Activated T-cell treated with anti-CD3 and anti-CD28 coated beads, Interleukin-2, amount 50 U/mL, for 24 hours (primary cell): ENCODE measurements at regions not wholly inside any gene's neighbourhood (a gene's known extent, or its start where the extent isn't known, plus 50 kb on each side); places are given as distances from the start of the nearest gene placed in this dataset.
A peak's percentile ranks its signal among the peaks of the same experiment; 100 is the strongest.

Source experiments
- DNase-seq: peaks from one replicate; pipeline ENCODE4 v3.0.0-alpha.2; 2020
- H3K27ac Mint-ChIP-seq: 2 replicates; pipeline ENCODE4 v1.8.0; 2020; ENCODE audit warnings: mild to moderate bottlenecking, mixed read lengths
- H3K27me3 Mint-ChIP-seq: 2 replicates; pipeline ENCODE4 v1.8.0; 2020; ENCODE audit warnings: mixed read lengths
- H3K36me3 Mint-ChIP-seq: 2 replicates; pipeline ENCODE4 v1.8.0; 2020; ENCODE audit warnings: low read depth, mixed read lengths
- H3K4me1 Mint-ChIP-seq: 2 replicates; pipeline ENCODE4 v1.8.0; 2020; ENCODE audit warnings: low read depth, mixed read lengths
- H3K4me3 Mint-ChIP-seq: 2 replicates; pipeline ENCODE4 v1.8.0; 2020; ENCODE audit warnings: mild to moderate bottlenecking, moderate library complexity, mixed read lengths
- H3K9me3 Mint-ChIP-seq: 2 replicates; pipeline ENCODE4 v1.8.0; 2020; ENCODE audit warnings: mixed read lengths

DNA sequence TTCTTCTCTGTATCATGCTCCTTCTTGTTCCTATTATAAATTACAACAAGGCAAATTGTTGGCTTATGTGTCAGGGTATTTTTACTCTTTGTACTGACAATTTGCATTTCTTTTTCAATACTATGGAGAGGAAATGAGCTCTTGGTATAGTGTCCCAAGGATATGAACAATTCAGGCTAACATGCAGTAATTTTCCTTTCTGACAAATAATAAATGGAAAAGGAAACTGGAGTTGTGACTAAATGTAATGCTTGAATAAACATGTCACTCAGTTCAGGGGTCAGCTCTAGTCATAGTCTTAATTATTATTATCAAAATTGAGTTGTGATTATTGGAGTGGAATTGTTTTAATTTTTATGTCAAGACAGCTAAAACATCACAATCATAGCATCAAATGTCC is 256.0 kb upstream of the ZPLD1 start:
- Mint-ChIP-seq H3K9me3 (no peaks in the 10 kb centered on the region), H3K27ac (no peak overlapping the region), H3K4me3 (no peak overlapping the region), H3K36me3 (no peaks in the 10 kb centered on the region), H3K4me1 (peaks cover 8% of the 10 kb centered on the region), H3K27me3 (no peaks in the 10 kb centered on the region)
- no peak for DNase-seq

GRCh38 chr3:102179326-102180177 is 255.3 kb upstream of the ZPLD1 start:
- no peak overlapping the region for H3K4me3 Mint-ChIP-seq
- no peaks in the 10 kb centered on the region for H3K9me3 Mint-ChIP-seq
- H3K4me1 Mint-ChIP-seq, result peaks cover 8% of the 10 kb centered on the region
- H3K36me3 Mint-ChIP-seq, result no peaks in the 10 kb centered on the region
- no peaks in the 10 kb centered on the region for H3K27me3 Mint-ChIP-seq
- DNase-seq, result no peak
- peak overlapping the region; percentile 38 for H3K27ac Mint-ChIP-seq

GRCh38 chr3:102180280-102180931 is 254.4 kb upstream of the ZPLD1 start:
- no peaks in the 10 kb centered on the region for H3K9me3 Mint-ChIP-seq
- DNase-seq, result no peak
- peaks cover 8% of the 10 kb centered on the region for H3K4me1 Mint-ChIP-seq
- no peaks in the 10 kb centered on the region for H3K36me3 Mint-ChIP-seq
- H3K27ac Mint-ChIP-seq, result no peak overlapping the region
- no peak overlapping the region for H3K4me3 Mint-ChIP-seq
- no peaks in the 10 kb centered on the region for H3K27me3 Mint-ChIP-seq

DNA sequence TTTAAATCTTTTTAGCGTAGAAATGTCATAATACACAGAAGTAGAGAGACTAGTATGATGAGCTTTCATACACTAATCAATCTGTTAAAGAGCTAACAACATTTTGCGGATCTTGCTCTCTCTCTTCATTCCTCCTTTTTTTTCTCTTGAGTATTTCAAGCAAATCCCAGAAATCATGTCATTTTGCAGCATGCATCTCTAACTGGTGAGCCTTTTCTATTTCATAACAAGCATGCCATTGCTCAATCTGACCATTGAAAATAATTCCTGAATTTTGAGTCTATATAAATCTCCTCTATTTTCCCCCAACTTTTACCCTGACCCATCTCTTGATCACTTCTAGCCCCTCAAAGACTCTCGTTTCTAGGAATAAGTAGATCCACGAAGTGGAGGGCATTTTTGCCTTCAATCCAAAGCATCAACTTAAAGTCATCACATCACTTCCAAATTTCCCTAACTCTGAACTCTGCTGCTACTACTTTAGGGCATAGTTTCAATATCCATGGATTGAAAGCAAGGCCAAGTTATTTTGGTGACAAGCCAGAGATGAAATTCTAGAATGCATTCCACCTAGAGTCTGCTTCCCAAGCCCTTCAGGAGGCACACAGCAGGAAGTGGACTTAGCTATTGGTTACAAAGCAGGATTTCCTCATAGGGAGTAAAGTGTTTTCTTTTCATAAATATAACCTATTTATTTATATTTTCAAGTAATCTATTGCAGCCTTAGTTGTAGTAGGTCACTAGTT is 253.5 kb upstream of the ZPLD1 start:
- H3K27ac Mint-ChIP-seq, result no peak overlapping the region
- H3K36me3 Mint-ChIP-seq, result no peaks in the 10 kb centered on the region
- H3K4me3 Mint-ChIP-seq, result no peak overlapping the region
- H3K4me1 Mint-ChIP-seq, result peaks cover 8% of the 10 kb centered on the region
- H3K9me3 Mint-ChIP-seq, result no peaks in the 10 kb centered on the region
- no peak for DNase-seq
- H3K27me3 Mint-ChIP-seq, result no peaks in the 10 kb centered on the region

GRCh38 chr3:102182162-102182561 is 252.7 kb upstream of the ZPLD1 start:
- no peak overlapping the region for H3K4me3 Mint-ChIP-seq
- H3K4me1 Mint-ChIP-seq, result peaks cover 8% of the 10 kb centered on the region
- H3K9me3 Mint-ChIP-seq, result no peaks in the 10 kb centered on the region
- H3K36me3 Mint-ChIP-seq, result no peaks in the 10 kb centered on the region
- DNase-seq, result no peak
- no peaks in the 10 kb centered on the region for H3K27me3 Mint-ChIP-seq
- no peak overlapping the region for H3K27ac Mint-ChIP-seq

GRCh38 chr3:102183186-102183585 is 251.6 kb upstream of the ZPLD1 start:
- no peaks in the 10 kb centered on the region for H3K36me3 Mint-ChIP-seq
- no peaks in the 10 kb centered on the region for H3K9me3 Mint-ChIP-seq
- no peak for DNase-seq
- no peak overlapping the region for H3K4me3 Mint-ChIP-seq
- H3K27me3 Mint-ChIP-seq, result no peaks in the 10 kb centered on the region
- H3K27ac Mint-ChIP-seq, result no peak overlapping the region
- peaks cover 8% of the 10 kb centered on the region for H3K4me1 Mint-ChIP-seq

GRCh38 chr3:102183623-102184022 is 251.2 kb upstream of the ZPLD1 start:
- no peak overlapping the region for H3K27ac Mint-ChIP-seq
- no peaks in the 10 kb centered on the region for H3K9me3 Mint-ChIP-seq
- H3K4me3 Mint-ChIP-seq, result no peak overlapping the region
- H3K36me3 Mint-ChIP-seq, result no peaks in the 10 kb centered on the region
- H3K4me1 Mint-ChIP-seq, result peaks cover 8% of the 10 kb centered on the region
- no peak for DNase-seq
- no peaks in the 10 kb centered on the region for H3K27me3 Mint-ChIP-seq

GRCh38 chr3:102189541-102189940 is 245.3 kb upstream of the ZPLD1 start:
- Mint-ChIP-seq H3K27ac (no peak overlapping the region), H3K4me3 (no peak overlapping the region)
- DNase-seq, result no peak

GRCh38 chr3:102189956-102190723 is 244.7 kb upstream of the ZPLD1 start:
- Mint-ChIP-seq H3K4me3 (no peak overlapping the region), H3K9me3 (no peaks in the 10 kb centered on the region), H3K4me1 (peaks cover 14% of the 10 kb centered on the region), H3K27ac (no peak overlapping the region), H3K27me3 (no peaks in the 10 kb centered on the region), H3K36me3 (no peaks in the 10 kb centered on the region)
- no peak for DNase-seq

More at GRCh38 chr3:102189541-102189940, 245.3 kb upstream of the ZPLD1 start:
- no peaks in the 10 kb centered on the region for H3K36me3 Mint-ChIP-seq
- peaks cover 13% of the 10 kb centered on the region for H3K4me1 Mint-ChIP-seq
- H3K9me3 Mint-ChIP-seq, result no peaks in the 10 kb centered on the region
- no peaks in the 10 kb centered on the region for H3K27me3 Mint-ChIP-seq

DNA sequence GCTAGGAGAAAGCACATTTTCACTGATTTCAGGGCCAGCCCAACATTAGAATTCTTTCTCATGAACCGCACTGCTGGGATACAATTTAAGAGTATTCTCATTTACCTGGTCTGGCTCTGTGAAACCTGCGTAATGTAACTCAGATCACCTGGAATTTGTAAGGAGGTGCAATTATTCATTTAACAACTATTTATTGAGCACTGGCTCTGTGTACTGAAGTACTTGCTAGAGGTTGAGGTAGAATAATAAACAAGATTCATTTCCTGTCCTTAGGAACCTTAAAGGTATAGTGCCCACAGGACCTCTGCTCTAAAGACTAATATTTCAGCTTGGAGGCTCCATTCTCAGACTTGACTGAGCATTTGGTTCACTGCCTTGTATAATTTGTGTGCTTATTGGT is 242.2 kb upstream of the ZPLD1 start:
- no peaks in the 10 kb centered on the region for H3K9me3 Mint-ChIP-seq
- H3K4me3 Mint-ChIP-seq, result no peak overlapping the region
- no peaks in the 10 kb centered on the region for H3K27me3 Mint-ChIP-seq
- no peak for DNase-seq
- no peaks in the 10 kb centered on the region for H3K36me3 Mint-ChIP-seq
- H3K4me1 Mint-ChIP-seq, result peaks cover 16% of the 10 kb centered on the region
- no peak overlapping the region for H3K27ac Mint-ChIP-seq

- H3K27ac Mint-ChIP-seq, result no peak overlapping the region
- no peaks in the 10 kb centered on the region for H3K36me3 Mint-ChIP-seq
- no peak overlapping the region for H3K4me3 Mint-ChIP-seq
- no peaks in the 10 kb centered on the region for H3K27me3 Mint-ChIP-seq
- DNase-seq, result no peak
- peaks cover 16% of the 10 kb centered on the region for H3K4me1 Mint-ChIP-seq
- no peaks in the 10 kb centered on the region for H3K9me3 Mint-ChIP-seq
These were observed 241.6 kb upstream of the ZPLD1 start for GRCh38 chr3:102193255-102193654.

GRCh38 chr3:102194001-102194400 is 240.8 kb upstream of the ZPLD1 start:
- Mint-ChIP-seq H3K4me1 (peaks cover 16% of the 10 kb centered on the region), H3K27ac (no peak overlapping the region), H3K9me3 (no peaks in the 10 kb centered on the region), H3K27me3 (no peaks in the 10 kb centered on the region), H3K36me3 (no peaks in the 10 kb centered on the region), H3K4me3 (no peak overlapping the region)
- no peak for DNase-seq

DNA sequence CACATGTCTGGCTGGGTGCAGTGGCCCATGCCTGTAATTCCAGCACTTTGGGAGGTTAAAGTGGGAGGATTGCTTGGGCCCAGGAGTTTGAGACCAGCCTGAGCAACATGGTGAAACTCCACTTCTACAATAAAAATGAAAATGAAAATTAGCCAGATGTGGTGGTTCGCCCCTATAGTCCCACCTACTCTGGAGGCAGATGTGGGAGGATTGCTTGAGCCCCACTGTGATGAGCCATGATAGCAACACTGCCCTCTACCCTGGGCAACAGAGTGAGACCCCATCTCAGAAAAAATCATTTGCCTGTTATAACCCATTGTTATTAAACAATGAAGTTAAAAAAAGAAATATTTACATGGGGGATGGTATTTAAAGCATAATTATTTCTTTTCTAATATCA is 240.1 kb upstream of the ZPLD1 start:
- DNase-seq, result no peak
- Mint-ChIP-seq H3K4me3 (no peak overlapping the region), H3K27me3 (no peaks in the 10 kb centered on the region)

GRCh38 chr3:102195198-102195948 is 239.4 kb upstream of the ZPLD1 start:
- H3K27me3 Mint-ChIP-seq, result no peaks in the 10 kb centered on the region
- no peaks in the 10 kb centered on the region for H3K9me3 Mint-ChIP-seq
- peaks cover 15% of the 10 kb centered on the region for H3K4me1 Mint-ChIP-seq
- H3K27ac Mint-ChIP-seq, result no peak overlapping the region
- no peak for DNase-seq
- H3K4me3 Mint-ChIP-seq, result no peak overlapping the region
- no peaks in the 10 kb centered on the region for H3K36me3 Mint-ChIP-seq

More for the DNA sequence above, 240.1 kb upstream of the ZPLD1 start:
- H3K27ac Mint-ChIP-seq, result no peak overlapping the region
- no peaks in the 10 kb centered on the region for H3K36me3 Mint-ChIP-seq
- peaks cover 15% of the 10 kb centered on the region for H3K4me1 Mint-ChIP-seq
- no peaks in the 10 kb centered on the region for H3K9me3 Mint-ChIP-seq
